BE2C (cell line): ENCODE measurements at regions not wholly inside any gene's neighbourhood (a gene's known extent, or its start where the extent isn't known, plus 50 kb on each side); places are given as distances from the start of the nearest gene placed in this dataset.
"Not testable (repeated sequence)": the region's sequence is repeated elsewhere in the genome, so short reads cannot be mapped to it uniquely, and the experiment has no call there.

ENCODE experiments used
- DNase-seq: peaks from one replicate; pipeline ENCODE4 v3.0.0-alpha.2; 2020
- H3K27me3 ChIP-seq: fragments of 250-450 bp; sonication (Bioruptor Pico); 2 replicates; pipeline ENCODE4 v1.5.1; 2020; ENCODE audit warnings: mild to moderate bottlenecking
- H3K36me3 ChIP-seq: fragments of 250-450 bp; sonication (Bioruptor Pico); 2 replicates; pipeline ENCODE4 v1.5.1; 2020; ENCODE audit warnings: mild to moderate bottlenecking
- H3K4me1 ChIP-seq: fragments of 250-450 bp; sonication (Bioruptor Pico); 2 replicates; pipeline ENCODE4 v1.5.1; 2020
- H3K4me3 ChIP-seq: 2 replicates; pipeline ENCODE4 v1.5.1; 2011; ENCODE audit warnings: low read depth, low read length
- H3K9me3 ChIP-seq: fragments of 250-450 bp; sonication (Bioruptor Pico); 2 replicates; pipeline ENCODE4 v1.5.1; 2020
- CTCF ChIP-seq: IDR thresholded peaks from 2 replicates; pipeline ENCODE4 v1.5.1; 2012; ENCODE audit warnings: mild to moderate bottlenecking, low read depth, low read length

GRCh38 chrX:41026702-41027078 lies 58.6 kb upstream of the USP9X start:
- Histone ChIP-seq H3K27me3 (no peaks in the 10 kb centered on the region), H3K36me3 (no peaks in the 10 kb centered on the region), H3K4me1 (no peaks in the 10 kb centered on the region), H3K9me3 (no peaks in the 10 kb centered on the region), H3K4me3 (no peak overlapping the region)
- no peak for TF ChIP-seq CTCF
- no peak for DNase-seq

- H3K27me3 ChIP-seq = no peaks in the 10 kb centered on the region
These were observed 55.9 kb upstream of the USP9X start for GRCh38 chrX:41029332-41029731.

GRCh38 chrX:41031256-41031967 lies 53.8 kb upstream of the USP9X start:
- Histone ChIP-seq H3K4me1 (no peaks in the 10 kb centered on the region), H3K27me3 (no peaks in the 10 kb centered on the region), H3K4me3 (no peak overlapping the region), H3K9me3 (no peaks in the 10 kb centered on the region), H3K36me3 (no peaks in the 10 kb centered on the region)
- DNase-seq = no peak
- TF ChIP-seq CTCF = no peak

More at GRCh38 chrX:41029332-41029731, 55.9 kb upstream of the USP9X start:
- no peaks in the 10 kb centered on the region for H3K4me1 ChIP-seq
- no peaks in the 10 kb centered on the region for H3K9me3 ChIP-seq
- DNase-seq = no peak
- no peak overlapping the region for H3K4me3 ChIP-seq
- TF ChIP-seq CTCF = no peak
- H3K36me3 ChIP-seq = no peaks in the 10 kb centered on the region

GRCh38 chrX:41033299-41033698 lies 51.9 kb upstream of the USP9X start:
- H3K9me3 ChIP-seq = no peaks in the 10 kb centered on the region
- H3K4me3 ChIP-seq = no peak overlapping the region
- no peaks in the 10 kb centered on the region for H3K4me1 ChIP-seq
- H3K27me3 ChIP-seq = no peaks in the 10 kb centered on the region
- no peak for DNase-seq
- TF ChIP-seq CTCF = no peak
- no peaks in the 10 kb centered on the region for H3K36me3 ChIP-seq

GRCh38 chrX:41034902-41035301 lies 50.3 kb upstream of the USP9X start:
- H3K36me3 ChIP-seq, DNase-seq, H3K27me3 ChIP-seq: not testable (repeated sequence)

More at GRCh38 chrX:41034902-41035301, 50.3 kb upstream of the USP9X start:
- H3K4me1 ChIP-seq, H3K9me3 ChIP-seq, H3K4me3 ChIP-seq: not testable (repeated sequence)
